Common myeloid progenitor, CD34-positive (primary cell): ENCODE measurements at regions not wholly inside any gene's neighbourhood (a gene's known extent, or its start where the extent isn't known, plus 50 kb on each side); places are given as distances from the start of the nearest gene placed in this dataset.
"Not testable (repeated sequence)": the region's sequence is repeated elsewhere in the genome, so short reads cannot be mapped to it uniquely, and the experiment has no call there.

Experiments used
- CTCF ChIA-PET: fragments of 350-600 bp; sonication (Branson Sonifier 250); formaldehyde crosslinking; loops from one replicate; lab custom pipeline; 2021; ENCODE audit warnings: antibody characterized with exemption; lab: Charles Lee
- POLR2A ChIA-PET: fragments of 350-600 bp; sonication (Branson Sonifier 250); formaldehyde crosslinking; loops from one replicate; lab custom pipeline; 2021; ENCODE audit warnings: antibody characterized with exemption; lab: Charles Lee
- DNase-seq, 3 donors: peaks; one replicate each; pipeline versions ENCODE4 v3.0.0 to v3.0.0-alpha.2; 2013
- H3K27ac ChIP-seq, 2 experiments: 1 replicate in 1 of 2; 2 replicates in 1 of 2; pipeline ENCODE4 v1.7.0; 2013; ENCODE audit warnings: inconsistent platforms in 2 of 2, low read length in 2 of 2, mild to moderate bottlenecking in 2 of 2, low read depth in 1 of 2, moderate library complexity in 1 of 2; ENCODE audit not compliant: severe bottlenecking in 2 of 2, insufficient read depth in 1 of 2, poor library complexity in 1 of 2
- H3K27me3 ChIP-seq, 5 experiments: replicated peaks in 2 of 5; 1 replicate in 3 of 5; 2 replicates in 2 of 5; pipeline versions ENCODE4 v1.6.1 to v1.7.0; 2013; ENCODE audit warnings: low read length in 4 of 5, mild to moderate bottlenecking in 2 of 5, moderate library complexity in 2 of 5, inconsistent platforms in 1 of 5; ENCODE audit not compliant: insufficient read depth in 5 of 5, control insufficient read depth in 4 of 5
- H3K36me3 ChIP-seq, 4 experiments: 1 replicate in 2 of 4; 2 replicates in 2 of 4; pipeline versions ENCODE4 v1.6.1 to v1.7.0; 2013; ENCODE audit warnings: low read length in 3 of 4, control low read depth in 1 of 4, mild to moderate bottlenecking in 1 of 4; ENCODE audit not compliant: control insufficient read depth in 4 of 4, insufficient read depth in 4 of 4
- H3K4me1 ChIP-seq, 4 experiments: 1 replicate in 3 of 4; 2 replicates in 1 of 4; pipeline versions ENCODE4 v1.6.1 to v1.7.1; 2013; ENCODE audit warnings: low read length in 3 of 4, mild to moderate bottlenecking in 3 of 4, control low read depth in 1 of 4, inconsistent platforms in 1 of 4, moderate library complexity in 1 of 4; ENCODE audit not compliant: control insufficient read depth in 4 of 4, insufficient read depth in 4 of 4; ENCODE audit errors: control extremely low read depth in 1 of 4
- H3K4me3 ChIP-seq, 7 experiments: 1 replicate in 4 of 7; 2 replicates in 3 of 7; pipeline versions ENCODE4 v1.5.1 to v1.7.0; 2013; ENCODE audit warnings: mild to moderate bottlenecking in 7 of 7, low read length in 6 of 7, moderate library complexity in 6 of 7, inconsistent platforms in 2 of 7, low read depth in 2 of 7, control low read depth in 1 of 7; ENCODE audit not compliant: insufficient read depth in 4 of 7, control insufficient read depth in 1 of 7; ENCODE audit errors: extremely low read depth in 1 of 7
- H3K9me3 ChIP-seq, 5 experiments: 1 replicate in 4 of 5; 2 replicates in 1 of 5; pipeline versions ENCODE4 v1.6.1 to v1.7.1; 2013; ENCODE audit warnings: low read length in 4 of 5, mild to moderate bottlenecking in 2 of 5, inconsistent platforms in 1 of 5, low read depth in 1 of 5, moderate library complexity in 1 of 5; ENCODE audit not compliant: control insufficient read depth in 4 of 5, insufficient read depth in 2 of 5; ENCODE audit errors: control extremely low read depth in 1 of 5
- WGBS: methylation state at CpG from one replicate; pipeline ENCODE4 v1.1.5; 2013; ENCODE audit not compliant: insufficient coverage; 5-methylcytosine and 5-hydroxymethylcytosine counted together

- H3K4me1 ChIP-seq, result no peaks in the 10 kb centered on the region
- no peaks in the 10 kb centered on the region for H3K27me3 ChIP-seq
- H3K4me3 ChIP-seq, result no peak overlapping the region
- ChIA-PET CTCF (no interaction called here), POLR2A (no interaction called here)
- WGBS, result 100% methylated on average over 3 of the region's 6 CpGs
- H3K36me3 ChIP-seq, result no peaks in the 10 kb centered on the region
- no peaks in the 10 kb centered on the region for H3K9me3 ChIP-seq
- no peak for DNase-seq
- H3K27ac ChIP-seq, result no peak overlapping the region
Measured at GRCh38 chr15:30794388-30794787, 109.3 kb upstream of the FAN1 start.

GRCh38 chr15:30799565-30799964, 104.2 kb upstream of the FAN1 start:
- CTCF ChIA-PET, H3K4me1 ChIP-seq, H3K27ac ChIP-seq, H3K4me3 ChIP-seq, H3K36me3 ChIP-seq, H3K27me3 ChIP-seq, POLR2A ChIA-PET, H3K9me3 ChIP-seq: not testable (repeated sequence)
- 80% methylated on average over 1 of the region's 5 CpGs for WGBS
- peak in 1 of 3 donors; percentile 12 for DNase-seq

DNA sequence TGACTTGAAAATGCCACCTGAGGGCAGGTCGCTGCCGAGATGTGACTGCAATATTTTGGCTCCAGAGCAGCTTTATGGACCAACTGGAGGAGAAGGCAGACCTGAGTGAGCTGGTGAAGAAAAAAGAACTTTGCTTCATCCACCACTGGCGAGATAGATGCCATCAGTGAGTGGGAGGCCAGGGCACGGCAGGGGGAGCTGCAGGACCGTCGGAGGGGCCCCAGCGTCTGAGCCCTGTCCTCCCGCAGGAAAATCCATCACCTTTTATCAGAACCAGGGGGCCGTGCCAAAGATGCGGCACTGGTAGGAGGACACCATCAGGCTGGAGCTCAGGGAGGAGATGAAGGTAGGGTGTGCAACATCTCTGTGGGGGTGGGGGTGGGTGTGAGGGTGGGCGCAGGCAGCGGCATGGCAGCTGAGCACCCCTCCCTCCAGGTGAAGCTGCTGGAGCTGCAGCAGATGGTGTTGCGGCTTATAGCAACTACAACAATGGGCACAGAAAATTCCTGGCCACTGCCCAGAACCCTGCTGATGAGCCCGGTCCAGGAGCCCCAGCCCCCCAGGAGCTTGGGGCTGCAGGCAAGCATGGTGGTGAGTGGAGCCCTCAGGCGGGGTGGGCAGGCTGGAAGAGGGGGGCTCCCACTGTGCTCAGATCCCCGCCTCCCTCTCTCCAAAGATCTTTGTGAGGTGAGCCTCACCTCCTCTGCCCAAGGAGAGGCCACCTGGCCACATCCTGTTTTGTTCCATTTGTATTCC, 102.4 kb upstream of the FAN1 start:
- H3K4me3 ChIP-seq, H3K4me1 ChIP-seq, H3K27ac ChIP-seq, POLR2A ChIA-PET, H3K36me3 ChIP-seq, H3K9me3 ChIP-seq, H3K27me3 ChIP-seq: not testable (repeated sequence)
- peak in 1 of 3 donors; percentile 10 for DNase-seq
- 82% methylated on average over 4 of the region's 16 CpGs for WGBS
- CTCF ChIA-PET, result interaction anchor here (0.6 to 1.3 kb wide), 3 partner anchors 164 to 687 kb away, joined by 3 to 5 read pairs (median 3); no protein-coding TSS in a partner anchor

GRCh38 chr15:30802001-30802400, 101.7 kb upstream of the FAN1 start:
- no CpG with 5 or more reads among the region's 2 CpGs for WGBS
- CTCF ChIA-PET, result interaction anchor here (1.3 kb wide), 2 partner anchors 326 to 687 kb away, joined by 3 to 5 read pairs; no protein-coding TSS in a partner anchor
- H3K4me3 ChIP-seq, H3K36me3 ChIP-seq, H3K27me3 ChIP-seq, POLR2A ChIA-PET, H3K27ac ChIP-seq, H3K9me3 ChIP-seq, H3K4me1 ChIP-seq, DNase-seq: not testable (repeated sequence)

DNA sequence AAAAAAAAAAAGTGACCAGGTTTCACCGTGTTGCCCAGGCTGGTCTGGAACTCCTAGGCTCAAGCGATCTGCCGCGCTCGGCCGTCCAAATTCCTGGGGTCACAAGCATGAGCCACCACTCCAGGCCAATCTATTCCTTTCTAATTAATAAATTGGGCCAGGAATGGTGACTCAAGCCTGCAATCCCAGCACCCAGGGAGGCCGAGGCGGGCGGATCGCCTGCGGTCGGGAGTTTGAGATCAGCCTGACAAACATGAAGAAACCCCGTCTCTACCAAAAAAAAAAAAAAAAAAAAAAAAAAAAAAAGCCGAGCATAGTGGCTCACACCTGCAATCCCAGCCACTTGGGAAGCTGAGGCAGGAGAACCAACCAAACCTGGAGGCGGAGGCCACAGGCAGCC, 100.0 kb upstream of the FAN1 start:
- WGBS, result 100% methylated on average over 2 of the region's 15 CpGs
- POLR2A ChIA-PET, H3K36me3 ChIP-seq, H3K27me3 ChIP-seq, H3K9me3 ChIP-seq, DNase-seq, H3K27ac ChIP-seq, H3K4me3 ChIP-seq, H3K4me1 ChIP-seq: not testable (repeated sequence)
- CTCF ChIA-PET, result interaction anchor here (0.7 kb wide), 1 partner anchor 976 kb away, joined by 3 read pairs; no protein-coding TSS in a partner anchor

DNA sequence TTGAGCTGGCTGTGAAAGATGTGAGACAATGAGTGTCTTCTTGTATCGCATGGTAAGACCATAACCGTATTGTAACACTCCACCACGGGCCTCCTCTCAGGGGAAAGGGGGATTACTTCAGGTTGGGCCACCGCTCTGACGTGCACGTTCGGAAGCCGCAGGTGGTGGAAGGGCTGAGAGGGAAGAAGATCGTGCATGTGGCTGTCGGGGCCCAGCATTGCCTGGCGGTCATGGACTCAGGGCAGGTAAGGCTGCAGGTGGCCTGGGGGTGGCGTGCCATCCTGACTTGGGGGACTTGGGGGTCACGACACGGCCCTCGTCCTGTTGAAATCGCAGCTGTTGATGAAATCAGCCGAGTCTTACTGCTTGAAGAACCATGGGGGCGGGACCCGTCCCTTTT, 87.3 kb upstream of the FAN1 start:
- POLR2A ChIA-PET, result no interaction called here
- H3K36me3 ChIP-seq, result no peaks in the 10 kb centered on the region
- no peak for DNase-seq
- H3K4me3 ChIP-seq, result peak overlapping the region in 2 of 7 experiments; percentile 5 to 16
- H3K27me3 ChIP-seq, result no peaks in the 10 kb centered on the region
- H3K4me1 ChIP-seq, result peaks cover 0 to 2% (median 0%) of the 10 kb centered on the region in 4 experiments
- CTCF ChIA-PET, result no interaction called here
- WGBS, result 88% methylated on average over 18 of the region's 19 CpGs
- H3K9me3 ChIP-seq, result no peaks in the 10 kb centered on the region
- no peak overlapping the region for H3K27ac ChIP-seq

GRCh38 chr15:30823068-30823813, 80.5 kb upstream of the FAN1 start:
- DNase-seq, result peak; percentile 29 to 95 (median 78)
- Histone ChIP-seq H3K27ac (peak overlapping the region; percentile 34 to 82), H3K4me1 (peaks cover 0 to 12% (median 1%) of the 10 kb centered on the region in 4 experiments), H3K4me3 (peak overlapping the region in 5 of 7 experiments; percentile 32 to 56 (median 42))
- CTCF ChIA-PET, H3K36me3 ChIP-seq, H3K27me3 ChIP-seq, POLR2A ChIA-PET, H3K9me3 ChIP-seq: not testable (repeated sequence)
- WGBS, result 41% methylated on average over 13 of the region's 15 CpGs
